ENCODE measurements at regions not wholly inside any gene's neighbourhood (a gene's known extent, or its start where the extent isn't known, plus 50 kb on each side); places are given as distances from the start of the nearest gene placed in this dataset.

DNA sequence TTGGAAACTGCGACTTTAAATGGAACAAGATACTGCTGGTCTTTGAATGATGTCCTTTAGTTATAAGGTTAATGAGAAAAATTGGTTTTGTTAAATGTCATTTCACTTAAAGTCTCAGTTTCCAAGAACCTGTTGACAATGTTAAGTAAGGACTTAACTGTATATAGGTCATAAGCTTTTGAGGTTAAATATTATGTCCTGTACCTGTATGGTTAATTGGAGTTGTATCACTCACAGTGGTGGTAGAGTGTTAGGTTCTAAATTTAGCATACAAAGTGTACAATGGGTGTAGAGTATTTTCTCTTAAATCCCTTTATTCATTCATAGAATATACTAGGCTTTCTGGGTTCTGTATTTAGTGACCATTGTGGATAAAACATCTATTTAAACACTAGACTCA, 110.2 kb downstream of the HAUS1 start:
- Histone ChIP-seq H3K27ac (ENCODE audit: low read depth, low read length) (no peak overlapping the region), H3K4me2 (ENCODE audit: low read length) (no peak overlapping the region), H4K20me1 (ENCODE audit: control insufficient read depth, insufficient read depth, low read depth, low read length) (peaks cover 8% of the 10 kb centered on the region; the same call in 1 of the 2 replicates), H3K36me3 (ENCODE audit: control insufficient read depth, low read length) (peaks cover 31% of the 10 kb centered on the region), H3K9me3 (ENCODE audit: control insufficient read depth, insufficient read depth, low read length) (no peaks in the 10 kb centered on the region), H3K4me1 (ENCODE audit: control insufficient read depth, low read length) (peaks cover 25% of the 10 kb centered on the region), H3K4me3 (ENCODE audit: low read length) (no peak overlapping the region), H3K9me2 (replicated peaks; ENCODE audit: control insufficient read depth, low read length) (no peaks in the 10 kb centered on the region), H3K79me2 (ENCODE audit: control insufficient read depth, low read length) (peaks cover 86% of the 10 kb centered on the region), H3K27me3 (ENCODE audit: control insufficient read depth, low read length) (no peaks in the 10 kb centered on the region), H3F3A (ENCODE audit: control insufficient read depth, insufficient read depth) (peaks cover 7% of the 10 kb centered on the region; the same call in 1 of the 2 replicates)
- TF ChIP-seq, protein P1, sequence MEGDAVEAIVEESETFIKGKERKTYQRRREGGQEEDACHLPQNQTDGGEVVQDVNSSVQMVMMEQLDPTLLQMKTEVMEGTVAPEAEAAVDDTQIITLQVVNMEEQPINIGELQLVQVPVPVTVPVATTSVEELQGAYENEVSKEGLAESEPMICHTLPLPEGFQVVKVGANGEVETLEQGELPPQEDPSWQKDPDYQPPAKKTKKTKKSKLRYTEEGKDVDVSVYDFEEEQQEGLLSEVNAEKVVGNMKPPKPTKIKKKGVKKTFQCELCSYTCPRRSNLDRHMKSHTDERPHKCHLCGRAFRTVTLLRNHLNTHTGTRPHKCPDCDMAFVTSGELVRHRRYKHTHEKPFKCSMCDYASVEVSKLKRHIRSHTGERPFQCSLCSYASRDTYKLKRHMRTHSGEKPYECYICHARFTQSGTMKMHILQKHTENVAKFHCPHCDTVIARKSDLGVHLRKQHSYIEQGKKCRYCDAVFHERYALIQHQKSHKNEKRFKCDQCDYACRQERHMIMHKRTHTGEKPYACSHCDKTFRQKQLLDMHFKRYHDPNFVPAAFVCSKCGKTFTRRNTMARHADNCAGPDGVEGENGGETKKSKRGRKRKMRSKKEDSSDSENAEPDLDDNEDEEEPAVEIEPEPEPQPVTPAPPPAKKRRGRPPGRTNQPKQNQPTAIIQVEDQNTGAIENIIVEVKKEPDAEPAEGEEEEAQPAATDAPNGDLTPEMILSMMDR (IDR thresholded peaks at IDR 0.05; ENCODE audit: low read depth, low read length, poor library complexity, severe bottlenecking), result no peak
- TF ChIP-seq EZH2phosphoT487 (IDR thresholded peaks at IDR 0.05; ENCODE audit: borderline replicate concordance, low read length), result no peak

DNA sequence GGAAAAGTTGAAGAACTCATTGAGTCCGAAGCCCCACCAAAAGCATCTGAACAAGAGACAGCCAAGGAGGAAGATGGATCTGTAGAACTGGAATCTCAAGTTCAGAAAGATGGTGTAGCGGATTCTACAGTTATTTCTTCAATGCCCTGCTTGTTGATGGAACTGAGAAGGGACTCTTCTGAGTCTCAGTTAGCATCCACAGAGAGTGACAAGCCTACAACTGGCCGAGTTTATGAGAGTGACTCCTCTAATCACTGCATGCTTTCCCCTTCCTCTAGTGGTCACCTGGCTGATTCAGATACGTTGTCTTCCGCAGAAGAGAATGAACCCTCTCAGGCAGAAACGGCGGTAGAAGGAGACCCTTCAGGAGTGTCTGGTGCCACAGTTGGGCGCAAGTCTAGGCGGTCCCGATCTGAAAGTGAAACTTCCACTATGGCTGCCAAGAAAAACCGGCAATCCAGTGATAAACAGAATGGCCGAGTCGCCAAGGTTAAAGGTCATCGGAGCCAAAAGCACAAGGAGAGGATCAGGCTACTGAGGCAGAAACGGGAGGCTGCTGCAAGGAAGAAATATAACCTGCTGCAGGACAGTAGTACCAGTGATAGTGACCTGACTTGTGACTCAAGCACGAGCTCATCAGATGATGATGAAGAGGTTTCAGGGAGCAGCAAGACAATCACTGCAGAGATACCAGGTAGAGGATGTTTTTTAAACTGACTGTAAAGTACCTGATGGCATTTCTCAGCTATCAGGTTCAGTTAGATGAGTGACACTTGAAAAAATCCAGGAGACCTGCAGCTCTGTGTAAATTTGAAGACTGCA, 111.9 kb downstream of the HAUS1 start:
- Histone ChIP-seq H3K36me3 (ENCODE audit: control insufficient read depth, low read length) (peaks cover 31% of the 10 kb centered on the region), H4K20me1 (ENCODE audit: control insufficient read depth, insufficient read depth, low read depth, low read length) (peaks cover 8% of the 10 kb centered on the region; the same call in 1 of the 2 replicates), H3K4me1 (ENCODE audit: control insufficient read depth, low read length) (peaks cover 21% of the 10 kb centered on the region), H3F3A (ENCODE audit: control insufficient read depth, insufficient read depth) (peaks cover 7% of the 10 kb centered on the region; the same call in 1 of the 2 replicates), H3K27me3 (ENCODE audit: control insufficient read depth, low read length) (no peaks in the 10 kb centered on the region), H3K4me2 (ENCODE audit: low read length) (no peak overlapping the region), H3K4me3 (ENCODE audit: low read length) (no peak overlapping the region), H3K79me2 (ENCODE audit: control insufficient read depth, low read length) (peaks cover 83% of the 10 kb centered on the region), H3K9me2 (replicated peaks; ENCODE audit: control insufficient read depth, low read length) (no peaks in the 10 kb centered on the region), H3K9me3 (ENCODE audit: control insufficient read depth, insufficient read depth, low read length) (no peaks in the 10 kb centered on the region), H3K27ac (ENCODE audit: low read depth, low read length) (no peak overlapping the region)
- TF ChIP-seq, protein P1 (IDR thresholded peaks at IDR 0.05; ENCODE audit: low read depth, low read length, poor library complexity, severe bottlenecking), result no peak
- no peak for TF ChIP-seq EZH2phosphoT487 (IDR thresholded peaks at IDR 0.05; ENCODE audit: borderline replicate concordance, low read length)

DNA sequence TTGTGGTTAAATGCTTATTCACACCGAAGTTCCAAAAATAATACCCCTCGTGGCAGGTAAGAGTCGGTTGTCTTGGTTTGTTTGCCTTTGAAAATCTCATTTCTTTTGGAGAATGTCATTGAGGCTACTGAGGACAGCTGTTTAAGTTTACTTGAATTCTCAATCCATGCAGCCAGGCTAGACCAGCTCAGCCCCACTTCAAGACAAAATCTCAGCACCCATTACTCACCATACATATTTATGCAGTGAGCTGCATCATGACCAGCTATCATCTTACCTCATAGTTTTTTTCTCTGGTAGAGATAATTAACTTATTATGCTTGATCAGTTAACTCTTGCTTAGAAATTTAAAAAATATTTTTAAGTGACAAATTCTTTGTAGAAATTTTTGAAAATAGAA, 115.9 kb downstream of the HAUS1 start:
- no peaks in the 10 kb centered on the region for H3F3A ChIP-seq (ENCODE audit: control insufficient read depth, insufficient read depth)
- no peaks in the 10 kb centered on the region for H3K9me3 ChIP-seq (ENCODE audit: control insufficient read depth, insufficient read depth, low read length)
- H3K4me2 ChIP-seq (ENCODE audit: low read length), result no peak overlapping the region
- TF ChIP-seq, protein P1 (IDR thresholded peaks at IDR 0.05; ENCODE audit: low read depth, low read length, poor library complexity, severe bottlenecking), result no peak
- no peak for TF ChIP-seq EZH2phosphoT487 (IDR thresholded peaks at IDR 0.05; ENCODE audit: borderline replicate concordance, low read length)
- no peaks in the 10 kb centered on the region for H3K4me1 ChIP-seq (ENCODE audit: control insufficient read depth, low read length)
- peaks cover 74% of the 10 kb centered on the region for H3K79me2 ChIP-seq (ENCODE audit: control insufficient read depth, low read length)
- no peaks in the 10 kb centered on the region for H3K27me3 ChIP-seq (ENCODE audit: control insufficient read depth, low read length)
- H3K36me3 ChIP-seq (ENCODE audit: control insufficient read depth, low read length), result peaks cover 31% of the 10 kb centered on the region
- H4K20me1 ChIP-seq (ENCODE audit: control insufficient read depth, insufficient read depth, low read depth, low read length), result peaks cover 4% of the 10 kb centered on the region; the same call in 1 of the 2 replicates
- H3K27ac ChIP-seq (ENCODE audit: low read depth, low read length), result no peak overlapping the region
- H3K4me3 ChIP-seq (ENCODE audit: low read length), result no peak overlapping the region
- H3K9me2 ChIP-seq (replicated peaks; ENCODE audit: control insufficient read depth, low read length), result no peaks in the 10 kb centered on the region

Measured in DOHH2 (cell line).